ENCODE measurements at regions not wholly inside any gene's neighbourhood (a gene's known extent, or its start where the extent isn't known, plus 50 kb on each side); places are given as distances from the start of the nearest gene placed in this dataset.

DNA sequence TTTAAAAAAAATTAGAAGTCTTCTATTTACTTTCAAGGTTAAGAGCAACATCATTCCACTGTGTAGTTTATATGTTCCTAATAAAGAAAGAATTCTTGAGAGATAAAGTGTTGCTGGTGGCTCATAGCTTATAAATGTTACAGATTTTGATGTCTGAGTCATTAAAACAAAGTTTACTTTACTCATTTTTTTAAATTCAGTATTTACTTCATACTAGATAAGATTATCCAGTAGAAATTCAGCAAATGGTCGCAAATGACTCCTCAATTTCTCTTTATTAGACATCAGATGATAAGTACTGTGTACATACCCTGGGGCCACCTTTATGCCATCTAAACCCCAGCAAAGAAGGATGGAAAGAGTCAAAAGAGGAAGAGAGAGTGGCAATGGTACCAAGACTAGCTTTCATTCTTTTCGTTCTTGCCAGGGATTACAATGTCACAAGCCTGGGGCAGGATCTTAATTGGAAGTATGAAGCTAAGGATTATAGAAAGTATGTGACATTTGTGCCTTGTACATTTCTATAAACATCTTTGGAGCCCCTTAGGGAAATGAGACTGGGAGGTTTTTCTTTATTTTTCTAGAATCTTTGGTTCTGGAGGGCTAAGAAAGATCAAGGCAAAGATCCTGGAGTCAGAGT, 206.1 kb downstream of the CHRM2 start:
- no peak for TF ChIP-seq POLR2A (IDR thresholded peaks at IDR 0.05)
- no peak for TF ChIP-seq CTCF (IDR thresholded peaks at IDR 0.05)
